DND-41 (cell line): ENCODE measurements at regions not wholly inside any gene's neighbourhood (a gene's known extent, or its start where the extent isn't known, plus 50 kb on each side); places are given as distances from the start of the nearest gene placed in this dataset.

Experiments
- ATAC-seq: fragments of 200-7000 bp; cut with Tn5 transposase; 3 replicates; pipeline ENCODE4 v1.9.1; 2021; ENCODE audit warnings: low read depth; ENCODE audit not compliant: insufficient read depth
- DNase-seq: peaks from one replicate; pipeline ENCODE4 v3.0.0-alpha.2; 2020
- H2AFZ ChIP-seq: 2 replicates; pipeline ENCODE4 v1.6.0; 2012; ENCODE audit warnings: low read depth, low read length
- H3K27ac ChIP-seq: 2 replicates; pipeline ENCODE4 v1.5.1; 2012; ENCODE audit warnings: low read length, inconsistent platforms
- H3K27me3 ChIP-seq: fragments of 200-600 bp; sonication (generic); 2 replicates; pipeline ENCODE4 v1.6.0; 2012; ENCODE audit warnings: low read length, mild to moderate bottlenecking, inconsistent platforms; ENCODE audit not compliant: insufficient read depth, poor library complexity
- H3K36me3 ChIP-seq: 2 replicates; pipeline ENCODE4 v1.5.1; 2012; ENCODE audit warnings: low read length, inconsistent platforms; ENCODE audit not compliant: insufficient read depth
- H3K4me1 ChIP-seq: 2 replicates; pipeline ENCODE4 v1.5.1; 2012; ENCODE audit warnings: mild to moderate bottlenecking, low read length; ENCODE audit not compliant: insufficient read depth
- H3K4me2 ChIP-seq: 2 replicates; pipeline ENCODE4 v1.6.0; 2012; ENCODE audit warnings: mild to moderate bottlenecking, moderate library complexity, low read length, inconsistent platforms; ENCODE audit not compliant: insufficient read depth
- H3K4me3 ChIP-seq, 2 experiments: fragments of 200-600 bp in 1 of 2; shearing (Covaris generic) in 1 of 2; 2 replicates each; pipeline ENCODE4 v1.5.1; 2012 to 2016; ENCODE audit warnings: inconsistent platforms in 2 of 2, low read length in 2 of 2, mild to moderate bottlenecking in 2 of 2, low read depth in 1 of 2, moderate library complexity in 1 of 2
- H3K79me2 ChIP-seq: 2 replicates; pipeline ENCODE4 v1.6.0; 2012; ENCODE audit warnings: low read length, inconsistent platforms; ENCODE audit not compliant: insufficient read depth
- H3K9ac ChIP-seq: 2 replicates; pipeline ENCODE4 v1.6.0; 2012; ENCODE audit warnings: low read depth, mild to moderate bottlenecking, inconsistent platforms, low read length, moderate library complexity
- H3K9me3 ChIP-seq: 2 replicates; pipeline ENCODE4 v1.5.1; 2012; ENCODE audit warnings: low read length, moderate library complexity, mild to moderate bottlenecking, inconsistent platforms; ENCODE audit not compliant: insufficient read depth, severe bottlenecking
- H4K20me1 ChIP-seq: 2 replicates; pipeline ENCODE4 v1.6.0; 2012; ENCODE audit warnings: low read length; ENCODE audit not compliant: insufficient read depth
- CTCF ChIP-seq: IDR thresholded peaks from 2 replicates; pipeline ENCODE4 v1.5.1; 2012; ENCODE audit warnings: borderline replicate concordance, low read length, moderate library complexity, mild to moderate bottlenecking; ENCODE audit not compliant: poor library complexity, severe bottlenecking; ENCODE audit errors: extremely low read depth
- EZH2 ChIP-seq: IDR thresholded peaks from 3 replicates; pipeline ENCODE4 v1.6.1; 2012; ENCODE audit warnings: borderline replicate concordance, low read depth, mild to moderate bottlenecking, moderate library complexity, low read length, inconsistent platforms; ENCODE audit not compliant: severe bottlenecking

GRCh38 chr3:36282766-36283165 lies 97.5 kb upstream of the STAC start:
- H3K36me3 ChIP-seq, result no peaks in the 10 kb centered on the region
- no peaks in the 10 kb centered on the region for H3K27me3 ChIP-seq
- no peak for TF ChIP-seq CTCF

GRCh38 chr3:36295296-36295695 lies 85.0 kb upstream of the STAC start:
- no peaks in the 10 kb centered on the region for H3K79me2 ChIP-seq
- no peaks in the 10 kb centered on the region for H3K36me3 ChIP-seq
- no peak overlapping the region for H3K4me2 ChIP-seq
- no peak overlapping the region for H3K4me3 ChIP-seq
- no peak for TF ChIP-seq CTCF
- TF ChIP-seq EZH2, result no peak
- no peaks in the 10 kb centered on the region for H4K20me1 ChIP-seq
- no peak overlapping the region for H3K27ac ChIP-seq
- no peak overlapping the region for H3K9ac ChIP-seq
- ATAC-seq (no peak), DNase-seq (no peak)
- no peaks in the 10 kb centered on the region for H3K9me3 ChIP-seq
- H3K27me3 ChIP-seq, result no peaks in the 10 kb centered on the region
- H2AFZ ChIP-seq, result no peak overlapping the region
- H3K4me1 ChIP-seq, result no peaks in the 10 kb centered on the region

More at GRCh38 chr3:36282766-36283165, 97.5 kb upstream of the STAC start:
- H3K79me2 ChIP-seq, result no peaks in the 10 kb centered on the region
- no peak overlapping the region for H3K4me3 ChIP-seq
- no peaks in the 10 kb centered on the region for H3K4me1 ChIP-seq
- DNase-seq (no peak), ATAC-seq (no peak)
- no peaks in the 10 kb centered on the region for H4K20me1 ChIP-seq
- H3K9ac ChIP-seq, result no peak overlapping the region
- no peak overlapping the region for H3K27ac ChIP-seq
- H2AFZ ChIP-seq, result no peak overlapping the region
- H3K4me2 ChIP-seq, result no peak overlapping the region
- no peaks in the 10 kb centered on the region for H3K9me3 ChIP-seq

GRCh38 chr3:36297195-36297594 lies 83.1 kb upstream of the STAC start:
- DNase-seq, result no peak
- no peaks in the 10 kb centered on the region for H3K4me1 ChIP-seq
- no peaks in the 10 kb centered on the region for H3K27me3 ChIP-seq
- no peak for ATAC-seq
- no peak overlapping the region for H3K9ac ChIP-seq
- H3K79me2 ChIP-seq, result no peaks in the 10 kb centered on the region
- H3K36me3 ChIP-seq, result no peaks in the 10 kb centered on the region
- H3K27ac ChIP-seq, result no peak overlapping the region
- TF ChIP-seq CTCF (no peak), EZH2 (no peak)
- no peak overlapping the region for H2AFZ ChIP-seq
- H4K20me1 ChIP-seq, result no peaks in the 10 kb centered on the region
- no peaks in the 10 kb centered on the region for H3K9me3 ChIP-seq
- H3K4me2 ChIP-seq, result no peak overlapping the region
- no peak overlapping the region for H3K4me3 ChIP-seq

- Histone ChIP-seq H3K9me3 (no peaks in the 10 kb centered on the region), H2AFZ (no peak overlapping the region), H3K27me3 (no peaks in the 10 kb centered on the region), H4K20me1 (no peaks in the 10 kb centered on the region), H3K79me2 (no peaks in the 10 kb centered on the region), H3K9ac (no peak overlapping the region), H3K27ac (no peak overlapping the region), H3K4me1 (no peaks in the 10 kb centered on the region), H3K36me3 (no peaks in the 10 kb centered on the region), H3K4me2 (no peak overlapping the region), H3K4me3 (no peak overlapping the region)
- no peak for TF ChIP-seq EZH2
- TF ChIP-seq CTCF, result no peak
- DNase-seq (no peak), ATAC-seq (no peak)
Observed at GRCh38 chr3:36298188-36298587, 82.1 kb upstream of the STAC start.
